ENCODE measurements at regions not wholly inside any gene's neighbourhood (a gene's known extent, or its start where the extent isn't known, plus 50 kb on each side); places are given as distances from the start of the nearest gene placed in this dataset.

DNA sequence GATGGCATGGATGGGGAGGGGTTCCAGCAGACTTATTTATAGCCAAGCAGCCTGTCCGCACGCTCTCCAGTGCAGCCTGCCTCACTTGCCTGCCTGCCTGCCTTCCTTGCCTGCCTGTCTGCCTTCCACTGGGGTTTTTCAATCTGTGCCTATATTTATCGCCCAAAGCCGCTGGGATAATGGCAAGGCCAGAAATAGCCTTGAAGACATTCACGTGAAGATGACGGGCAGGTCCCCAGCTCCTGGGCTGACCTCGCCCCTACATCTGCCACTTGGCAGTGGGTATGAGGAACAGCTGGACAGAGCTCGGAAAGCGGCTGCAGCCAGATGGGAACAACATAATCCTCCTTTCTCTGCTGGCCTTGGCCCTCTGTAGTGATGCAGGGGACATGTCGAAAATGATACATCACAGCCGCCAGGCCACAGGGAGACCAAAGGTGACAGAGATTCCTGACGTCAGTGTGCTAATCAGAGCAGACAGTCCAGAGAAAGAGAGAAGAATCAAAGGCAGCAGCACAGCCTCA lies 53.3 kb downstream of the PITPNM2 start:
- no peak for TF ChIP-seq POLR2AphosphoS5 (IDR thresholded peaks at IDR 0.05; ENCODE audit: low read depth, low read length)
- TF ChIP-seq TAF1 (IDR thresholded peaks at IDR 0.05; ENCODE audit: borderline replicate concordance, insufficient read depth, low read length), result no peak
- no peak for TF ChIP-seq SIN3A (IDR thresholded peaks at IDR 0.05; ENCODE audit: borderline replicate concordance, insufficient read depth, low read length)
- TF ChIP-seq, protein P1, sequence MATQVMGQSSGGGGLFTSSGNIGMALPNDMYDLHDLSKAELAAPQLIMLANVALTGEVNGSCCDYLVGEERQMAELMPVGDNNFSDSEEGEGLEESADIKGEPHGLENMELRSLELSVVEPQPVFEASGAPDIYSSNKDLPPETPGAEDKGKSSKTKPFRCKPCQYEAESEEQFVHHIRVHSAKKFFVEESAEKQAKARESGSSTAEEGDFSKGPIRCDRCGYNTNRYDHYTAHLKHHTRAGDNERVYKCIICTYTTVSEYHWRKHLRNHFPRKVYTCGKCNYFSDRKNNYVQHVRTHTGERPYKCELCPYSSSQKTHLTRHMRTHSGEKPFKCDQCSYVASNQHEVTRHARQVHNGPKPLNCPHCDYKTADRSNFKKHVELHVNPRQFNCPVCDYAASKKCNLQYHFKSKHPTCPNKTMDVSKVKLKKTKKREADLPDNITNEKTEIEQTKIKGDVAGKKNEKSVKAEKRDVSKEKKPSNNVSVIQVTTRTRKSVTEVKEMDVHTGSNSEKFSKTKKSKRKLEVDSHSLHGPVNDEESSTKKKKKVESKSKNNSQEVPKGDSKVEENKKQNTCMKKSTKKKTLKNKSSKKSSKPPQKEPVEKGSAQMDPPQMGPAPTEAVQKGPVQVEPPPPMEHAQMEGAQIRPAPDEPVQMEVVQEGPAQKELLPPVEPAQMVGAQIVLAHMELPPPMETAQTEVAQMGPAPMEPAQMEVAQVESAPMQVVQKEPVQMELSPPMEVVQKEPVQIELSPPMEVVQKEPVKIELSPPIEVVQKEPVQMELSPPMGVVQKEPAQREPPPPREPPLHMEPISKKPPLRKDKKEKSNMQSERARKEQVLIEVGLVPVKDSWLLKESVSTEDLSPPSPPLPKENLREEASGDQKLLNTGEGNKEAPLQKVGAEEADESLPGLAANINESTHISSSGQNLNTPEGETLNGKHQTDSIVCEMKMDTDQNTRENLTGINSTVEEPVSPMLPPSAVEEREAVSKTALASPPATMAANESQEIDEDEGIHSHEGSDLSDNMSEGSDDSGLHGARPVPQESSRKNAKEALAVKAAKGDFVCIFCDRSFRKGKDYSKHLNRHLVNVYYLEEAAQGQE (IDR thresholded peaks at IDR 0.05; ENCODE audit: insufficient read depth in 1 of 2, low read depth in 2 of 2, low read length in 2 of 2), result no peak
- no peak for TF ChIP-seq FOXP2 (optimal IDR thresholded peaks at IDR 0.05; ENCODE audit: borderline replicate concordance, extremely low read depth, extremely low read length, insufficient read depth)

DNA sequence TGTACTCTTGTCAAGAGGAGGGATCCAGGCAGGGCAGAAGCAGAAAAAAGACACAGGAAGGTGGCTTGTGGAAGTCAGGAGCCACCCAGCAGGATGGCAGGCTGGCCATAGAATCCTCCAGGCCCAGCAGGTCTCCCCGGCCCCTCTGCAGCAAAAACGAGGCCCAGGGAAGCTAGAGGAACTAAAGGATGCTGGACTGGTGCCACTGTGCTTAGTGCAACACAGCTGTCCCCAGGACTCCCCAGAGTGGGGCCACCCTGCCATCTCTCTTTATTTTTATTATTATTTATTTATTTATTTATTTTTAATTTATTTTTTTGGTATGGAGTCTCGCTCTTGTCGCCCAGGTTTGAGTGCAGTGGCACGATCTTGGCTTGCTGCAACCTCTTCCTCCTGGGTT lies 54.1 kb downstream of the PITPNM2 start:
- TF ChIP-seq, protein P1 (IDR thresholded peaks at IDR 0.05; ENCODE audit: insufficient read depth in 1 of 2, low read depth in 2 of 2, low read length in 2 of 2), result no peak
- TF ChIP-seq SIN3A (IDR thresholded peaks at IDR 0.05; ENCODE audit: borderline replicate concordance, insufficient read depth, low read length) (no peak), TAF1 (IDR thresholded peaks at IDR 0.05; ENCODE audit: borderline replicate concordance, insufficient read depth, low read length) (no peak), FOXP2 (optimal IDR thresholded peaks at IDR 0.05; ENCODE audit: borderline replicate concordance, extremely low read depth, extremely low read length, insufficient read depth) (no peak), POLR2AphosphoS5 (IDR thresholded peaks at IDR 0.05; ENCODE audit: low read depth, low read length) (no peak)

DNA sequence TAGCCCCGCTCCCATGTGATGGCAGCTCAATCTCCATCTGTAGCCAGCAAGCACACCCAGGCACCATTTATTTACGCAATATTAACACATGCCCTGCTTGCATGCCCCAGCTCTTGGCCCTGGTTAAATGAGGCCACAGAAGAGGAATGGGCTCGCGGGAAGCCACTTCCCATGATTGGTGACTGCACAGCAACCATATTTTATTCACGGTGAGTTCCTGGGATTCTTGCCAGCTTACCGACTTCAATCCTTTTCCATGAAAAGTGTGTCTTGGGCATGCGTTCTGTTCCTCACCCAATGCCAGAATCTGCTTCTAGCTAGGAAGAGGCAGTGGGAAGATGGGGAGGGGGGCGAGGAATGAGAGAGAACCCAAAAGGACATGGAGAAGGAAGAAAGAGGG lies 54.7 kb downstream of the PITPNM2 start:
- TF ChIP-seq, protein P1 (IDR thresholded peaks at IDR 0.05; ENCODE audit: insufficient read depth in 1 of 2, low read depth in 2 of 2, low read length in 2 of 2), result no peak
- TF ChIP-seq TAF1 (IDR thresholded peaks at IDR 0.05; ENCODE audit: borderline replicate concordance, insufficient read depth, low read length), result no peak
- TF ChIP-seq POLR2AphosphoS5 (IDR thresholded peaks at IDR 0.05; ENCODE audit: low read depth, low read length), result no peak

DNA sequence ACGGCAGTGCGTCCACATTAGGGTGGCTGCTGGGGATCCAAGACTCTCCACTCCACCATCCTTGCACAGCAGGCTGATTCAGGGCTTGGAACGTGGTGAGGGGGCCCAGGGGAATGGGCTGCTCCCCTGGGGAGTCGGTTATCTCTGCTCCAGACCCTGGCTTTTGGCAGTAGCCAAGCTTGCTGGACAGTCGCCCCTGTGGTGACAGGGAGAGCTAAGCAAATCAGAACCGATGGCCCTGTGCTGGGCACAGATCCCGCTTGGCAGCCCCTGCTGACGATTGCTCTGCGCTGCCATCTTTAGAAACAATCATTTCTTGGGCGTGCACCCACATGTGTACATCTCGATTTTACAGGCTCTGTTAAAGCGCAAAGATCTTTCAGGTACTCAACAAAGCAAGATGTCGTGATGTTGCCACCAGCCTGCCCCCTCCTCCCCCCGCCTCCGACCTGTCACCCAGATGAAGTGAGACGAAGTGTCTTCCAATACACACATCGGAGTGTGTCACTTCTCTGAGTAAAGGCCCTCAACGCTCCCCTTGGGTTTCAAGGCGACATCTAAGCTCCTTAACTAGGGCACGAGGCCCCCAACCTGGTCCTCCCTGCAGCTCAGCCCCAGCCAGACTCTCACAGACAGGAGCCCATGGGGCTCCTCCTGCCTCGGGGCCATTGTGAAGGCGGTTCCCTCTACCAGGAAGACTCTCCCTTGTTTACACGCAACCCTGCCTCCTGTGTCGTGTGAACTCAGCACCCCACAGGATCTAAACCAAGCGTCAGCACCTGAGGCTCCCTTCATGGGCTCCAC lies 55.6 kb downstream of the PITPNM2 start:
- TF ChIP-seq POLR2AphosphoS5 (IDR thresholded peaks at IDR 0.05; ENCODE audit: low read depth, low read length) (no peak), FOXP2 (optimal IDR thresholded peaks at IDR 0.05; ENCODE audit: borderline replicate concordance, extremely low read depth, extremely low read length, insufficient read depth) (no peak), TAF1 (IDR thresholded peaks at IDR 0.05; ENCODE audit: borderline replicate concordance, insufficient read depth, low read length) (no peak), SIN3A (IDR thresholded peaks at IDR 0.05; ENCODE audit: borderline replicate concordance, insufficient read depth, low read length) (no peak)
- TF ChIP-seq, protein P1 (IDR thresholded peaks at IDR 0.05; ENCODE audit: insufficient read depth in 1 of 2, low read depth in 2 of 2, low read length in 2 of 2), result no peak

Measured in PFSK-1 (cell line).